H1 (cell line): ENCODE measurements at regions not wholly inside any gene's neighbourhood (a gene's known extent, or its start where the extent isn't known, plus 50 kb on each side); places are given as distances from the start of the nearest gene placed in this dataset.

Experiments
- CTCF ChIA-PET: fragments of 300-600 bp; sonication (Branson Sonifier 250); formaldehyde crosslinking; loops from one replicate; lab custom pipeline; 2021; ENCODE audit not compliant: partially characterized antibody; lab: Charles Lee
- POLR2A ChIA-PET: fragments of 300-600 bp; sonication (Branson Sonifier 250); formaldehyde crosslinking; loops from one replicate; lab custom pipeline; 2021; ENCODE audit warnings: inconsistent platforms; ENCODE audit not compliant: partially characterized antibody; lab: Charles Lee
- DNase-seq, 2 experiments: peaks; one replicate each; pipeline versions ENCODE4 v3.0.0 to v3.0.0-alpha.2; 2010 to 2022; ENCODE audit warnings: low spot score in 2 of 2, low read depth in 1 of 2, mixed read lengths in 1 of 2
- FAIRE-seq: peaks from 2 replicates; lab custom pipeline; 2011; peaks lifted over from hg19 to GRCh38; lab: Jason Lieb, UNC
- H2AFZ ChIP-seq: 2 replicates; pipeline ENCODE4 v1.8.1; 2012; ENCODE audit warnings: low read length, inconsistent platforms
- H2AK5ac ChIP-seq: 2 replicates; pipeline ENCODE4 v1.6.1; 2013; ENCODE audit warnings: low read depth, low read length
- H2BK120ac ChIP-seq: replicated peaks from 2 replicates; pipeline ENCODE3; 2013; ENCODE audit warnings: low read depth, low read length, inconsistent platforms
- H2BK12ac ChIP-seq: 2 replicates; pipeline ENCODE4 v1.6.1; 2013; ENCODE audit warnings: low read depth, low read length
- H2BK15ac ChIP-seq: 2 replicates; pipeline ENCODE4 v1.6.1; 2013; ENCODE audit warnings: low read length
- H2BK20ac ChIP-seq: 2 replicates; pipeline ENCODE4 v1.6.1; 2013; ENCODE audit warnings: low read length
- H2BK5ac ChIP-seq: 2 replicates; pipeline ENCODE4 v1.6.1; 2013; ENCODE audit warnings: low read depth, low read length
- H3K14ac ChIP-seq: 2 replicates; pipeline ENCODE4 v1.6.1; 2013; ENCODE audit warnings: inconsistent platforms; ENCODE audit not compliant: insufficient read length
- H3K18ac ChIP-seq: 2 replicates; pipeline ENCODE4 v1.6.1; 2013; ENCODE audit warnings: low read length; ENCODE audit errors: extremely low read depth
- H3K23ac ChIP-seq: 2 replicates; pipeline ENCODE4 v1.6.1; 2013; ENCODE audit warnings: inconsistent platforms; ENCODE audit not compliant: insufficient read length
- H3K23me2 ChIP-seq: 2 replicates; pipeline ENCODE4 v1.6.1; 2013; ENCODE audit warnings: low read depth, low read length
- H3K27ac ChIP-seq: 2 replicates; pipeline ENCODE4 v1.6.1; 2011; ENCODE audit warnings: low read depth, low read length, inconsistent platforms
- H3K27me3 ChIP-seq, 4 experiments: replicated peaks in 1 of 4; 1 replicate in 1 of 4; 2 replicates in 3 of 4; pipeline versions ENCODE4 v1.6.1 to v1.8.1; 2011 to 2013; ENCODE audit warnings: low read length in 3 of 4, mild to moderate bottlenecking in 3 of 4, inconsistent platforms in 2 of 4, mixed read lengths in 2 of 4, moderate library complexity in 1 of 4; ENCODE audit not compliant: control insufficient read depth in 3 of 4, insufficient read depth in 3 of 4; ENCODE audit errors: extremely low read depth in 1 of 4
- H3K36me3 ChIP-seq, 4 experiments: 2 replicates each; pipeline versions ENCODE4 v1.6.1 to v1.8.1; 2011 to 2013; ENCODE audit warnings: mild to moderate bottlenecking in 4 of 4, low read length in 3 of 4, moderate library complexity in 2 of 4, control low read depth in 1 of 4, inconsistent platforms in 1 of 4; ENCODE audit not compliant: insufficient read depth in 4 of 4, control insufficient read depth in 2 of 4
- H3K4ac ChIP-seq: replicated peaks from 2 replicates; pipeline ENCODE3; 2013; ENCODE audit warnings: low read length, low read depth, mixed read lengths, inconsistent platforms; ENCODE audit not compliant: insufficient read length
- H3K4me1 ChIP-seq, 4 experiments: replicated peaks in 1 of 4; 1 replicate in 1 of 4; 2 replicates in 3 of 4; pipeline versions ENCODE4 v1.6.1 to v1.8.1; 2011 to 2013; ENCODE audit warnings: low read length in 3 of 4, inconsistent platforms in 2 of 4, mixed read lengths in 1 of 4; ENCODE audit not compliant: insufficient read depth in 4 of 4, control insufficient read depth in 3 of 4
- H3K4me2 ChIP-seq, 2 experiments: 2 replicates each; pipeline versions ENCODE4 v1.6.1 to v1.8.1; 2011 to 2013; ENCODE audit warnings: low read depth in 2 of 2, low read length in 2 of 2, control low read depth in 1 of 2, inconsistent platforms in 1 of 2, mild to moderate bottlenecking in 1 of 2; ENCODE audit not compliant: insufficient read depth in 1 of 2
- H3K4me3 ChIP-seq, 4 experiments: fragments of 200-600, 300-600 bp in 1 of 4; sonication (generic), shearing (Covaris generic), sonication (Bioruptor Twin) in 1 of 4; 2 replicates each; pipeline versions ENCODE4 v1.5.1 to v1.8.1; 2011 to 2016; ENCODE audit warnings: low read length in 4 of 4, low read depth in 3 of 4, control low read depth in 2 of 4, inconsistent platforms in 2 of 4, mild to moderate bottlenecking in 2 of 4, mixed read lengths in 1 of 4, moderate library complexity in 1 of 4; ENCODE audit not compliant: insufficient read depth in 2 of 4; ENCODE audit errors: extremely low read depth in 1 of 4
- H3K56ac ChIP-seq: replicated peaks from 2 replicates; pipeline ENCODE3; 2013; ENCODE audit warnings: low read depth, mild to moderate bottlenecking, mixed read lengths, low read length, inconsistent platforms; ENCODE audit not compliant: insufficient read length
- H3K79me1 ChIP-seq: 2 replicates; pipeline ENCODE4 v1.6.1; 2013; ENCODE audit warnings: low read depth, low read length, control low read depth
- H3K79me2 ChIP-seq, 2 experiments: 2 replicates each; pipeline versions ENCODE4 v1.6.1 to v1.8.1; 2012 to 2013; ENCODE audit warnings: low read length in 2 of 2, mild to moderate bottlenecking in 2 of 2, inconsistent platforms in 1 of 2; ENCODE audit not compliant: insufficient read depth in 2 of 2, control insufficient read depth in 1 of 2
- H3K9ac ChIP-seq, 4 experiments: replicated peaks in 1 of 4; 1 replicate in 1 of 4; 2 replicates in 3 of 4; pipeline versions ENCODE4 v1.6.1 to v1.8.1; 2011 to 2013; ENCODE audit warnings: low read depth in 3 of 4, low read length in 3 of 4, control low read depth in 2 of 4, mild to moderate bottlenecking in 2 of 4, moderate library complexity in 2 of 4, inconsistent platforms in 1 of 4; ENCODE audit errors: extremely low read depth in 1 of 4
- H3K9me3 ChIP-seq, 2 experiments: 2 replicates each; pipeline versions ENCODE4 v1.6.1 to v1.8.1; 2012 to 2013; ENCODE audit warnings: mild to moderate bottlenecking in 2 of 2, moderate library complexity in 2 of 2, control low read depth in 1 of 2, inconsistent platforms in 1 of 2, low read depth in 1 of 2, low read length in 1 of 2, mixed read lengths in 1 of 2; ENCODE audit not compliant: insufficient read depth in 2 of 2
- H4K20me1 ChIP-seq, 2 experiments: replicated peaks in 1 of 2; 2 replicates each; pipeline versions ENCODE3 to v1.8.1; 2011 to 2013; ENCODE audit warnings: inconsistent platforms in 2 of 2, low read length in 2 of 2, mild to moderate bottlenecking in 1 of 2; ENCODE audit not compliant: insufficient read depth in 2 of 2, control insufficient read depth in 1 of 2
- H4K5ac ChIP-seq: 2 replicates; pipeline ENCODE4 v1.6.1; 2013; ENCODE audit warnings: low read length, low read depth, mixed read lengths, inconsistent platforms; ENCODE audit not compliant: insufficient read length
- H4K8ac ChIP-seq: 2 replicates; pipeline ENCODE4 v1.8.0; 2013; ENCODE audit warnings: mild to moderate bottlenecking, moderate library complexity, low read length, inconsistent platforms; ENCODE audit not compliant: insufficient read depth; ENCODE audit errors: extremely low read depth
- H4K91ac ChIP-seq: replicated peaks from 2 replicates; pipeline ENCODE3; 2013; ENCODE audit warnings: low read length, mixed read lengths, inconsistent platforms; ENCODE audit not compliant: insufficient read length
- E2F6 ChIP-seq: IDR thresholded peaks from 2 replicates; pipeline ENCODE4 v1.6.1; 2012; ENCODE audit warnings: inconsistent platforms
- FOSL1 ChIP-seq: IDR thresholded peaks from 2 replicates; pipeline ENCODE4 v1.6.1; 2011; ENCODE audit warnings: mild to moderate bottlenecking, low read depth, low read length, moderate library complexity; ENCODE audit not compliant: insufficient read depth
- HDAC6 ChIP-seq: IDR thresholded peaks from one replicate; pipeline ENCODE4 v1.7.1; 2012; ENCODE audit warnings: low read depth, mild to moderate bottlenecking, inconsistent platforms, low read length, moderate library complexity
- NRF1 ChIP-seq: IDR thresholded peaks from 2 replicates; pipeline ENCODE4 v1.6.1; 2011; ENCODE audit warnings: mild to moderate bottlenecking, low read depth, low read length, improper control_type of control experiment
- PHF8 ChIP-seq: fragments of 200-600 bp; sonication (generic); conservative IDR thresholded peaks from 2 replicates; pipeline ENCODE4 v1.7.1; 2012; ENCODE audit warnings: low read depth, mild to moderate bottlenecking, inconsistent platforms, low read length, moderate library complexity
- POU5F1 ChIP-seq: IDR thresholded peaks from 2 replicates; pipeline ENCODE4 v1.6.1; 2011; ENCODE audit warnings: low read depth, mild to moderate bottlenecking, low read length, moderate library complexity
- RNF2 ChIP-seq: fragments of 200-900, 300-1000 bp; sonication (generic); IDR thresholded peaks from 2 replicates; pipeline ENCODE4 v1.7.1; 2016; ENCODE audit warnings: borderline replicate concordance, low read depth, mild to moderate bottlenecking, antibody characterized with exemption, low read length; ENCODE audit not compliant: poor library complexity, severe bottlenecking; ENCODE audit errors: missing control alignments
- SIX5 ChIP-seq: IDR thresholded peaks from 2 replicates; pipeline ENCODE4 v1.6.1; 2011; ENCODE audit warnings: mild to moderate bottlenecking, low read depth, low read length
- SP4 ChIP-seq: IDR thresholded peaks from 2 replicates; pipeline ENCODE4 v1.6.1; 2012; ENCODE audit warnings: low read length, inconsistent platforms
- SUZ12 ChIP-seq: fragments of 200-600 bp; sonication (generic); IDR thresholded peaks from 2 replicates; pipeline ENCODE4 v1.6.1; 2012; ENCODE audit warnings: mild to moderate bottlenecking, inconsistent platforms, low read length, moderate library complexity, mixed read lengths
- WGBS, 2 experiments: shearing (Covaris generic) in 1 of 2; methylation state at CpG; one replicate each; pipeline versions ENCODE4 v1.1.6 to v1.1.7; 2013 to 2015; ENCODE audit warnings: low lambda C conversion rate in 2 of 2, mixed read lengths in 2 of 2, inconsistent platforms in 1 of 2, low coverage in 1 of 2, missing lambda C conversion rate in 1 of 2; ENCODE audit not compliant: insufficient replicate concordance in 2 of 2, insufficient coverage in 1 of 2, insufficient read length in 1 of 2; ENCODE audit errors: extremely low coverage in 1 of 2, missing lambda C conversion rate in 1 of 2; 5-methylcytosine and 5-hydroxymethylcytosine counted together
- TF ChIP-seq, protein P1 (sequence below): IDR thresholded peaks from 2 replicates; pipeline ENCODE4 v1.6.1; 2011; ENCODE audit warnings: low read length, improper control_type of control experiment
- TF ChIP-seq, protein P2 (sequence below): IDR thresholded peaks from 2 replicates; pipeline ENCODE4 v1.6.1; 2012; ENCODE audit warnings: inconsistent platforms

DNA sequence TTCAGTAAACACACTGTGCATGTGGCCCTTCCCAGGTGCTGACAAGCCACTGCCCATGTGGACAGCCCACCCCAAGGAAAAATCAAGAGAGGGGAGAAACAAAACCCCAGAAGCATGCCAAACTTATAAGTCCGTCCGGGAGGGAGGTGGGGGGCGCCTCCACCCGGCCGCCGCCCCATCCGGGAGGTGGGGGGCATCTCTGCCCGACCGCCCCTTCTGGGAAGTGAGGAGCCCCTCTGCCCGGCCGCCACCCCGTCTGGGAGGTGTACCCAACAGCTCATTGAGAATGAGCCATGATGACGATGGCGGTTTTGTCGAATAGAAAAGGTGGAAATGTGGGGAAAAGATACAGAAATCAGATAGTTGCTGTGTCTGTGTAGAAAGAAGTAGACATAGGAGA, 53.8 kb upstream of the C2CD4B start:
- Histone ChIP-seq H3K23me2 (no peaks in the 10 kb centered on the region), H3K4me2 (no peak overlapping the region), H4K91ac (no peak overlapping the region), H3K27ac (no peak overlapping the region), H3K79me2 (no peaks in the 10 kb centered on the region), H4K8ac (no peak overlapping the region), H3K9ac (no peak overlapping the region), H3K9me3 (peaks cover 22 to 34% of the 10 kb centered on the region in 2 experiments), H2AFZ (no peak overlapping the region), H2BK5ac (no peak overlapping the region), H2BK20ac (no peak overlapping the region), H3K4me3 (no peak overlapping the region), H3K18ac (no peak overlapping the region), H3K4ac (no peak overlapping the region), H2BK15ac (no peak overlapping the region), H2AK5ac (no peak overlapping the region), H3K79me1 (no peaks in the 10 kb centered on the region), H4K5ac (no peak overlapping the region), H3K36me3 (no peaks in the 10 kb centered on the region; a peak in 2 of 8 replicates), H2BK120ac (no peak overlapping the region), H3K4me1 (no peaks in the 10 kb centered on the region), H4K20me1 (no peaks in the 10 kb centered on the region), H3K27me3 (no peaks in the 10 kb centered on the region), H2BK12ac (no peak overlapping the region), H3K14ac (no peak overlapping the region), H3K23ac (no peak overlapping the region), H3K56ac (no peak overlapping the region)
- DNase-seq (no peak), FAIRE-seq (no peak)
- ChIA-PET CTCF (interaction anchor here (1.5 kb wide), 1 partner anchor 22 kb away, joined by 3 read pairs; no protein-coding TSS in a partner anchor), POLR2A (no interaction called here)
- 83% methylated on average over 12 of the region's 15 CpGs; no CpG with 5 or more reads in 1 of the 2 experiments for WGBS, 2 experiments
- TF ChIP-seq SIX5: no peak
- TF ChIP-seq NRF1: no peak
- TF ChIP-seq FOSL1: no peak
- TF ChIP-seq SP4: no peak
- no peak for TF ChIP-seq HDAC6
- no peak for TF ChIP-seq SUZ12
- no peak for TF ChIP-seq E2F6
- no peak for TF ChIP-seq PHF8
- TF ChIP-seq POU5F1: no peak
- TF ChIP-seq, protein P1, sequence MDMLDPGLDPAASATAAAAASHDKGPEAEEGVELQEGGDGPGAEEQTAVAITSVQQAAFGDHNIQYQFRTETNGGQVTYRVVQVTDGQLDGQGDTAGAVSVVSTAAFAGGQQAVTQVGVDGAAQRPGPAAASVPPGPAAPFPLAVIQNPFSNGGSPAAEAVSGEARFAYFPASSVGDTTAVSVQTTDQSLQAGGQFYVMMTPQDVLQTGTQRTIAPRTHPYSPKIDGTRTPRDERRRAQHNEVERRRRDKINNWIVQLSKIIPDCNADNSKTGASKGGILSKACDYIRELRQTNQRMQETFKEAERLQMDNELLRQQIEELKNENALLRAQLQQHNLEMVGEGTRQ: no peak
- TF ChIP-seq, protein P2, sequence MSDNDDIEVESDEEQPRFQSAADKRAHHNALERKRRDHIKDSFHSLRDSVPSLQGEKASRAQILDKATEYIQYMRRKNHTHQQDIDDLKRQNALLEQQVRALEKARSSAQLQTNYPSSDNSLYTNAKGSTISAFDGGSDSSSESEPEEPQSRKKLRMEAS: no peak
- no peak for TF ChIP-seq RNF2
